SK-N-SH (cell line): ENCODE measurements at regions not wholly inside any gene's neighbourhood (a gene's known extent, or its start where the extent isn't known, plus 50 kb on each side); places are given as distances from the start of the nearest gene placed in this dataset.
A peak's percentile ranks its signal among the peaks of the same experiment; 100 is the strongest.

ENCODE experiments used
- CTCF ChIA-PET: fragments of 300-600, 350-600 bp; formaldehyde crosslinking; extraction: SDS; loops from one replicate; lab custom pipeline; 2021; lab: Yijun Ruan, JAX
- POLR2A ChIA-PET: fragments of 350-600 bp; sonication (Branson Sonifier 250); formaldehyde crosslinking; extraction: SDS; loops from one replicate; lab custom pipeline; 2020; ENCODE audit warnings: antibody characterized with exemption, inconsistent platforms; lab: Yijun Ruan, JAX
- DNase-seq: peaks from one replicate; pipeline ENCODE4 v3.0.0; 2012
- H2AFZ ChIP-seq: fragments of 200-600 bp; sonication (generic); 2 replicates; pipeline ENCODE4 v1.8.1; 2016; ENCODE audit warnings: antibody characterized with exemption, mild to moderate bottlenecking, low read depth
- H3F3A ChIP-seq: fragments of 200-600 bp; sonication (generic); replicated peaks from 2 replicates; pipeline ENCODE3; 2016; ENCODE audit warnings: antibody characterized with exemption, mild to moderate bottlenecking; ENCODE audit not compliant: insufficient read depth
- H3K27ac ChIP-seq, 2 experiments: fragments of 200-500 bp in 1 of 2; fragments of 200-600 bp in 1 of 2; sonication (Bioruptor generic) in 1 of 2; sonication (generic), shearing (Covaris generic) in 1 of 2; 2 replicates each; pipeline versions ENCODE4 v1.5.1 to v1.6.1; 2014 to 2016; ENCODE audit warnings: low read depth in 2 of 2, inconsistent platforms in 1 of 2, low read length in 1 of 2, mild to moderate bottlenecking in 1 of 2, mixed read lengths in 1 of 2
- H3K27me3 ChIP-seq: fragments of 200-600 bp; sonication (generic), shearing (Covaris generic); 2 replicates; pipeline ENCODE4 v1.6.1; 2016; ENCODE audit warnings: mixed run types; ENCODE audit not compliant: insufficient read depth
- H3K36me3 ChIP-seq, 2 experiments: fragments of 200-500 bp in 1 of 2; fragments of 200-600 bp in 1 of 2; sonication (Bioruptor generic) in 1 of 2; sonication (generic) in 1 of 2; replicated peaks in 1 of 2; 2 replicates each; pipeline versions ENCODE3 to v1.5.1; 2014 to 2016; ENCODE audit warnings: low read length in 1 of 2, mild to moderate bottlenecking in 1 of 2; ENCODE audit not compliant: insufficient read depth in 2 of 2, control insufficient read depth in 1 of 2
- H3K4me1 ChIP-seq, 2 experiments: fragments of 200-500 bp in 1 of 2; fragments of 200-600 bp in 1 of 2; sonication (Bioruptor generic) in 1 of 2; sonication (generic), shearing (Covaris generic) in 1 of 2; 2 replicates each; pipeline versions ENCODE4 v1.5.1 to v1.6.1; 2014 to 2016; ENCODE audit warnings: low read depth in 1 of 2, low read length in 1 of 2, mixed run types in 1 of 2; ENCODE audit not compliant: insufficient read depth in 2 of 2, control insufficient read depth in 1 of 2
- H3K4me2 ChIP-seq: fragments of 200-600 bp; sonication (generic), shearing (Covaris generic); 2 replicates; pipeline ENCODE4 v1.6.1; 2017; ENCODE audit warnings: mixed run types
- H3K4me3 ChIP-seq, 2 experiments: fragments of 200-500 bp in 1 of 2; fragments of 200-600 bp in 1 of 2; sonication (Bioruptor generic) in 1 of 2; sonication (generic), shearing (Covaris generic) in 1 of 2; 2 replicates each; pipeline versions ENCODE4 v1.5.1 to v1.8.1; 2014 to 2016; ENCODE audit warnings: low read depth in 2 of 2, inconsistent platforms in 1 of 2, low read length in 1 of 2, mild to moderate bottlenecking in 1 of 2, mixed read lengths in 1 of 2, moderate library complexity in 1 of 2
- H3K79me2 ChIP-seq: fragments of 200-600 bp; sonication (generic); 2 replicates; pipeline ENCODE4 v1.8.1; 2017; ENCODE audit warnings: mild to moderate bottlenecking; ENCODE audit not compliant: insufficient read depth
- H3K9ac ChIP-seq: fragments of 200-600 bp; sonication (generic); 2 replicates; pipeline ENCODE4 v1.6.1; 2017; ENCODE audit warnings: mixed run types
- H3K9me2 ChIP-seq: fragments of 200-600 bp; sonication (generic); 2 replicates; pipeline ENCODE4 v1.6.1; 2017; ENCODE audit warnings: mixed run types
- H3K9me3 ChIP-seq: fragments of 200-600 bp; sonication (generic); 2 replicates; pipeline ENCODE4 v1.6.1; 2017; ENCODE audit warnings: mixed run types, mild to moderate bottlenecking, moderate library complexity
- H4K20me1 ChIP-seq: fragments of 200-600 bp; sonication (generic); 2 replicates; pipeline ENCODE4 v1.6.1; 2017; ENCODE audit warnings: mild to moderate bottlenecking, mixed run types; ENCODE audit not compliant: insufficient read depth
- ELF1 ChIP-seq: IDR thresholded peaks from 2 replicates; pipeline ENCODE4 v1.4.0; 2012
- EP300 ChIP-seq, 2 experiments: IDR thresholded peaks; 2 replicates each; pipeline versions ENCODE4 v1.4.0 to v1.6.1; 2012; ENCODE audit warnings: borderline replicate concordance in 1 of 2, low read depth in 1 of 2, low read length in 1 of 2
- EZH2phosphoT487 ChIP-seq: fragments of 200-600 bp; sonication (generic); IDR thresholded peaks from 2 replicates; pipeline ENCODE4 v1.6.1; 2017; ENCODE audit warnings: low read depth, mixed run types, mild to moderate bottlenecking, antibody characterized with exemption, moderate library complexity, borderline replicate concordance
- FOXM1 ChIP-seq: IDR thresholded peaks from 2 replicates; pipeline ENCODE4 v1.4.0; 2012; ENCODE audit warnings: low read depth, mild to moderate bottlenecking
- GABPA ChIP-seq: IDR thresholded peaks from 2 replicates; pipeline ENCODE4 v1.4.0; 2012; ENCODE audit warnings: low read depth, mild to moderate bottlenecking
- GATA2 ChIP-seq: sonication (generic); formaldehyde crosslinking; IDR thresholded peaks from 2 replicates; pipeline ENCODE4 v1.5.0; 2020; ENCODE audit warnings: mild to moderate bottlenecking, missing genetic modification reagents
- MXI1 ChIP-seq: IDR thresholded peaks from 2 replicates; pipeline ENCODE4 v1.6.1; 2012; ENCODE audit warnings: mild to moderate bottlenecking, low read depth, low read length, improper control_type of control experiment
- NFIC ChIP-seq: IDR thresholded peaks from 2 replicates; pipeline ENCODE4 v1.4.0; 2012; ENCODE audit warnings: borderline replicate concordance
- NRF1 ChIP-seq: IDR thresholded peaks from 2 replicates; pipeline ENCODE4 v1.6.1; 2012; ENCODE audit warnings: low read depth, mild to moderate bottlenecking, low read length
- RCOR1 ChIP-seq: fragments of 150-350 bp; IDR thresholded peaks from 2 replicates; pipeline ENCODE4 v1.6.1; 2017; ENCODE audit warnings: antibody characterized with exemption, low read length
- SIN3A ChIP-seq: IDR thresholded peaks from 2 replicates; pipeline ENCODE4 v1.6.1; 2012; ENCODE audit warnings: low read depth, mild to moderate bottlenecking, low read length, moderate library complexity, borderline replicate concordance
- TCF12 ChIP-seq: IDR thresholded peaks from 2 replicates; pipeline ENCODE4 v1.4.0; 2012
- WGBS: methylation state at CpG from one replicate; pipeline ENCODE4 v1.1.6; 2017; ENCODE audit warnings: low lambda C conversion rate; 5-methylcytosine and 5-hydroxymethylcytosine counted together
- TF ChIP-seq, protein P1 (sequence below): IDR thresholded peaks from 2 replicates; pipeline ENCODE4 v1.4.0; 2012; ENCODE audit warnings: low read depth, borderline replicate concordance
- TF ChIP-seq, protein P2 (sequence below): IDR thresholded peaks from 2 replicates; pipeline ENCODE4 v1.6.1; 2012; ENCODE audit warnings: mild to moderate bottlenecking, low read depth, low read length, moderate library complexity
- TF ChIP-seq, protein P3 (sequence below): IDR thresholded peaks from 2 replicates; pipeline ENCODE4 v1.4.0; 2012; ENCODE audit warnings: low read depth, borderline replicate concordance
- TF ChIP-seq, protein P4 (sequence below): IDR thresholded peaks from 2 replicates; pipeline ENCODE4; 2012

DNA sequence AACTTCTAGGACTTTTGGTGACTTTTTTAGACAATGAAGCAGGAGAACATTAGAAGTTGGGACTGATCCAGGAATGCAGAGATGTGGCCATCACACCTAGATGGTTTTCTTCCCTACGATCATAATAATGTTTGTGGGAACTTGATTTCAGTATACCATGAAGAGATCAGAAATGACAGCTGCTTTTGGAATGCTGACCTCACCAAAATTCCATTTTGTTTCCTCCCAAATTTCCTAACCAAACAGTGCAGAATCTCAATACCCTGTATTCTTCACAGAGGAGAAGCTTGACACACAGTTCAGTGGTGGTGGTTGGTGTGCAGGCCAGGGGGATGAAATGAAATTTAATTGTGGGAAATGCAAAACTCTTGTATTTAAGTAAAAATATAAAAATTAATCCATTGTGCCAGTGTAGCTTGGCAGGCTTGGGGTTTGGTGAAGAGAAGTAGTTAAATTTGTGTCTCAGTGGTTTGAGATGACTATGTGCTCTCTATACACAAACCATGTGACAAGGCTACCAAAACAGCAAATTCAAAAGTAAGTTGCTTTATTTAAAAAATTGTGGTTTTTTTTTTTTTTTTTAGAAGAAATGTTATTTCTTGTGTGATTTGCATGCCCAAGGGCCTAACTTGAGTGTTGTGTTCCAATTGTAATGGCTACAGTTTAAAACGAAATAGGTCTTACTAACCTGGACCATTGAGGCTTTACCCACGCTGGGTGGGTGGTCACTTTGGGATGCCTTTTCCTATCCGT, 252.4 kb downstream of the LPIN1 start:
- H3K9me2 ChIP-seq: no peaks in the 10 kb centered on the region
- no peak overlapping the region; a peak in 1 of 4 replicates for H3K27ac ChIP-seq

DNA sequence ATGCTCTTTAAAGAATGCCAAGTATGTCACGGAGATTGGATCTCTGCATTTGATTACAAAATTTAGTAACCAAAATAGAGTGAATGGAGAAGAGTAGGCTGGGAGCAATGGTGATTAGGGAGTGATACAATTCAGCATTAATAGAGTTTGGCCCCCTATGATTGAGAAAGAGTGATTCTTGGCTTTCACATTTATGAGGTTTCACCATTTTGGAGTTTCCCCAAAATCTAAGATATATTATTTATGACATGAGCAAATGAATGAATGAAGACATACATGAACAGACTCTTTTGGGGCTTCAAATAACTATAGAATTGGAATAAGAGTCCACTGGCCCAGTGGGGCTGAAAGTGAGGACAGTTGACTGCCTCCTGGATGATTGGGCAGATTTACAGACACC, 255.2 kb downstream of the LPIN1 start:
- Histone ChIP-seq H4K20me1 (no peaks in the 10 kb centered on the region), H3K4me1 (peaks cover 4% of the 10 kb centered on the region in 2 experiments; a peak in 3 of 4 replicates), H3K4me2 (no peak overlapping the region), H3K4me3 (no peak overlapping the region), H3K9me2 (no peaks in the 10 kb centered on the region), H3F3A (no peaks in the 10 kb centered on the region), H3K79me2 (no peaks in the 10 kb centered on the region), H3K27ac (no peak overlapping the region), H3K9me3 (no peaks in the 10 kb centered on the region), H3K27me3 (no peaks in the 10 kb centered on the region), H2AFZ (no peak overlapping the region), H3K36me3 (no peaks in the 10 kb centered on the region), H3K9ac (no peak overlapping the region)
- no peak for DNase-seq
- CTCF ChIA-PET: no interaction called here
- POLR2A ChIA-PET: no interaction called here
- 63% methylated on average over 1 of the region's 1 CpG for WGBS
- TF ChIP-seq GABPA (no peak), NRF1 (no peak), GATA2 (CRISPR knock-in tag) (no peak), EP300 (IDR thresholded peaks at IDR 0.05; ENCODE audit: borderline replicate concordance in 1 of 2, low read depth in 1 of 2, low read length in 1 of 2) (no peak), TCF12 (no peak), MXI1 (no peak), RCOR1 (no peak), NFIC (no peak)
- TF ChIP-seq, protein P1, sequence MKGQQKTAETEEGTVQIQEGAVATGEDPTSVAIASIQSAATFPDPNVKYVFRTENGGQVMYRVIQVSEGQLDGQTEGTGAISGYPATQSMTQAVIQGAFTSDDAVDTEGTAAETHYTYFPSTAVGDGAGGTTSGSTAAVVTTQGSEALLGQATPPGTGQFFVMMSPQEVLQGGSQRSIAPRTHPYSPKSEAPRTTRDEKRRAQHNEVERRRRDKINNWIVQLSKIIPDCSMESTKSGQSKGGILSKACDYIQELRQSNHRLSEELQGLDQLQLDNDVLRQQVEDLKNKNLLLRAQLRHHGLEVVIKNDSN: no peak
- TF ChIP-seq, protein P2, sequence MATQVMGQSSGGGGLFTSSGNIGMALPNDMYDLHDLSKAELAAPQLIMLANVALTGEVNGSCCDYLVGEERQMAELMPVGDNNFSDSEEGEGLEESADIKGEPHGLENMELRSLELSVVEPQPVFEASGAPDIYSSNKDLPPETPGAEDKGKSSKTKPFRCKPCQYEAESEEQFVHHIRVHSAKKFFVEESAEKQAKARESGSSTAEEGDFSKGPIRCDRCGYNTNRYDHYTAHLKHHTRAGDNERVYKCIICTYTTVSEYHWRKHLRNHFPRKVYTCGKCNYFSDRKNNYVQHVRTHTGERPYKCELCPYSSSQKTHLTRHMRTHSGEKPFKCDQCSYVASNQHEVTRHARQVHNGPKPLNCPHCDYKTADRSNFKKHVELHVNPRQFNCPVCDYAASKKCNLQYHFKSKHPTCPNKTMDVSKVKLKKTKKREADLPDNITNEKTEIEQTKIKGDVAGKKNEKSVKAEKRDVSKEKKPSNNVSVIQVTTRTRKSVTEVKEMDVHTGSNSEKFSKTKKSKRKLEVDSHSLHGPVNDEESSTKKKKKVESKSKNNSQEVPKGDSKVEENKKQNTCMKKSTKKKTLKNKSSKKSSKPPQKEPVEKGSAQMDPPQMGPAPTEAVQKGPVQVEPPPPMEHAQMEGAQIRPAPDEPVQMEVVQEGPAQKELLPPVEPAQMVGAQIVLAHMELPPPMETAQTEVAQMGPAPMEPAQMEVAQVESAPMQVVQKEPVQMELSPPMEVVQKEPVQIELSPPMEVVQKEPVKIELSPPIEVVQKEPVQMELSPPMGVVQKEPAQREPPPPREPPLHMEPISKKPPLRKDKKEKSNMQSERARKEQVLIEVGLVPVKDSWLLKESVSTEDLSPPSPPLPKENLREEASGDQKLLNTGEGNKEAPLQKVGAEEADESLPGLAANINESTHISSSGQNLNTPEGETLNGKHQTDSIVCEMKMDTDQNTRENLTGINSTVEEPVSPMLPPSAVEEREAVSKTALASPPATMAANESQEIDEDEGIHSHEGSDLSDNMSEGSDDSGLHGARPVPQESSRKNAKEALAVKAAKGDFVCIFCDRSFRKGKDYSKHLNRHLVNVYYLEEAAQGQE: no peak

More for the DNA sequence above, 252.4 kb downstream of the LPIN1 start:
- CTCF ChIA-PET: interaction anchor here (0.7 to 1.0 kb wide), 3 partner anchors 17 to 139 kb away, joined by 3 to 4 read pairs (median 3); no protein-coding TSS in a partner anchor
- Histone ChIP-seq H3K27me3 (no peaks in the 10 kb centered on the region), H4K20me1 (no peaks in the 10 kb centered on the region), H3K4me2 (no peak overlapping the region), H3K79me2 (no peaks in the 10 kb centered on the region), H3F3A (no peaks in the 10 kb centered on the region), H3K9ac (no peak overlapping the region), H3K4me1 (no peaks in the 10 kb centered on the region; a peak in 1 of 4 replicates), H3K36me3 (no peaks in the 10 kb centered on the region), H3K4me3 (no peak overlapping the region), H3K9me3 (no peaks in the 10 kb centered on the region), H2AFZ (0 out of 2 replicates have a peak overlapping the region, but pooled peaks have one; percentile 26)
- POLR2A ChIA-PET: no interaction called here
- DNase-seq: no peak
- 68% methylated on average over 4 of the region's 4 CpGs for WGBS
- TF ChIP-seq GABPA (no peak), NFIC (no peak), ELF1 (no peak), RCOR1 (no peak), EP300 (IDR thresholded peaks at IDR 0.05; ENCODE audit: borderline replicate concordance in 1 of 2, low read depth in 1 of 2, low read length in 1 of 2) (no peak), FOXM1 (no peak), EZH2phosphoT487 (no peak), SIN3A (no peak)
- TF ChIP-seq, protein P1: no peak
- TF ChIP-seq, protein P3, sequence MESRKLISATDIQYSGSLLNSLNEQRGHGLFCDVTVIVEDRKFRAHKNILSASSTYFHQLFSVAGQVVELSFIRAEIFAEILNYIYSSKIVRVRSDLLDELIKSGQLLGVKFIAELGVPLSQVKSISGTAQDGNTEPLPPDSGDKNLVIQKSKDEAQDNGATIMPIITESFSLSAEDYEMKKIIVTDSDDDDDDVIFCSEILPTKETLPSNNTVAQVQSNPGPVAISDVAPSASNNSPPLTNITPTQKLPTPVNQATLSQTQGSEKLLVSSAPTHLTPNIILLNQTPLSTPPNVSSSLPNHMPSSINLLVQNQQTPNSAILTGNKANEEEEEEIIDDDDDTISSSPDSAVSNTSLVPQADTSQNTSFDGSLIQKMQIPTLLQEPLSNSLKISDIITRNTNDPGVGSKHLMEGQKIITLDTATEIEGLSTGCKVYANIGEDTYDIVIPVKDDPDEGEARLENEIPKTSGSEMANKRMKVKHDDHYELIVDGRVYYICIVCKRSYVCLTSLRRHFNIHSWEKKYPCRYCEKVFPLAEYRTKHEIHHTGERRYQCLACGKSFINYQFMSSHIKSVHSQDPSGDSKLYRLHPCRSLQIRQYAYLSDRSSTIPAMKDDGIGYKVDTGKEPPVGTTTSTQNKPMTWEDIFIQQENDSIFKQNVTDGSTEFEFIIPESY: no peak
- TF ChIP-seq, protein P4, sequence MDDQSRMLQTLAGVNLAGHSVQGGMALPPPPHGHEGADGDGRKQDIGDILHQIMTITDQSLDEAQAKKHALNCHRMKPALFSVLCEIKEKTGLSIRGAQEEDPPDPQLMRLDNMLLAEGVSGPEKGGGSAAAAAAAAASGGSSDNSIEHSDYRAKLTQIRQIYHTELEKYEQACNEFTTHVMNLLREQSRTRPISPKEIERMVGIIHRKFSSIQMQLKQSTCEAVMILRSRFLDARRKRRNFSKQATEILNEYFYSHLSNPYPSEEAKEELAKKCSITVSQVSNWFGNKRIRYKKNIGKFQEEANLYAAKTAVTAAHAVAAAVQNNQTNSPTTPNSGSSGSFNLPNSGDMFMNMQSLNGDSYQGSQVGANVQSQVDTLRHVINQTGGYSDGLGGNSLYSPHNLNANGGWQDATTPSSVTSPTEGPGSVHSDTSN: no peak
